HK-2 (cell line): ENCODE measurements at regions not wholly inside any gene's neighbourhood (a gene's known extent, or its start where the extent isn't known, plus 50 kb on each side); places are given as distances from the start of the nearest gene placed in this dataset.

Experiments
- DNase-seq: peaks from one replicate; pipeline ENCODE4 v3.0.0-alpha.2; 2018; ENCODE audit not compliant: unreplicated experiment

- DNase-seq = no peak
Measured at GRCh38 chr3:44090036-44090435, 151.7 kb upstream of the TOPAZ1 start.

- DNase-seq = no peak
Measured at GRCh38 chr3:44092497-44092896, 149.2 kb upstream of the TOPAZ1 start.

GRCh38 chr3:44093531-44093930 is 148.2 kb upstream of the TOPAZ1 start:
- DNase-seq = no peak

GRCh38 chr3:44098656-44099415 is 142.8 kb upstream of the TOPAZ1 start:
- no peak for DNase-seq

- DNase-seq = no peak
Measured at GRCh38 chr3:44099566-44100297, 142.0 kb upstream of the TOPAZ1 start.

GRCh38 chr3:44100298-44100695 is 141.4 kb upstream of the TOPAZ1 start:
- DNase-seq = no peak

- no peak for DNase-seq
Measured at GRCh38 chr3:44104043-44104442, 137.6 kb upstream of the TOPAZ1 start.

- peak; percentile 41 for DNase-seq
Measured at GRCh38 chr3:44104668-44105321, 136.9 kb upstream of the TOPAZ1 start.

- DNase-seq = no peak
Measured at GRCh38 chr3:44105571-44105970, 136.1 kb upstream of the TOPAZ1 start.

- DNase-seq = no peak
Measured at GRCh38 chr3:44106756-44107155, 134.9 kb upstream of the TOPAZ1 start.

- DNase-seq = no peak
Measured at GRCh38 chr3:44108481-44108880, 133.2 kb upstream of the TOPAZ1 start.

GRCh38 chr3:44109771-44110361 is 131.8 kb upstream of the TOPAZ1 start:
- DNase-seq = no peak

- no peak for DNase-seq
Measured at GRCh38 chr3:44110648-44111047, 131.0 kb upstream of the TOPAZ1 start.

- no peak for DNase-seq
Measured at GRCh38 chr3:44111482-44111881, 130.2 kb upstream of the TOPAZ1 start.

GRCh38 chr3:44114142-44114541 is 127.5 kb upstream of the TOPAZ1 start:
- no peak for DNase-seq

GRCh38 chr3:44117239-44117638 is 124.4 kb upstream of the TOPAZ1 start:
- DNase-seq = no peak

GRCh38 chr3:44117736-44118135 is 124.0 kb upstream of the TOPAZ1 start:
- no peak for DNase-seq

GRCh38 chr3:44120721-44121582 is 120.7 kb upstream of the TOPAZ1 start:
- no peak for DNase-seq

- DNase-seq = no peak
Measured at GRCh38 chr3:44125246-44125645, 116.4 kb upstream of the TOPAZ1 start.

GRCh38 chr3:44125882-44126281 is 115.8 kb upstream of the TOPAZ1 start:
- no peak for DNase-seq

- no peak for DNase-seq
Measured at GRCh38 chr3:44128057-44128775, 113.5 kb upstream of the TOPAZ1 start.
